ENCODE measurements at regions not wholly inside any gene's neighbourhood (a gene's known extent, or its start where the extent isn't known, plus 50 kb on each side); places are given as distances from the start of the nearest gene placed in this dataset.

DNA sequence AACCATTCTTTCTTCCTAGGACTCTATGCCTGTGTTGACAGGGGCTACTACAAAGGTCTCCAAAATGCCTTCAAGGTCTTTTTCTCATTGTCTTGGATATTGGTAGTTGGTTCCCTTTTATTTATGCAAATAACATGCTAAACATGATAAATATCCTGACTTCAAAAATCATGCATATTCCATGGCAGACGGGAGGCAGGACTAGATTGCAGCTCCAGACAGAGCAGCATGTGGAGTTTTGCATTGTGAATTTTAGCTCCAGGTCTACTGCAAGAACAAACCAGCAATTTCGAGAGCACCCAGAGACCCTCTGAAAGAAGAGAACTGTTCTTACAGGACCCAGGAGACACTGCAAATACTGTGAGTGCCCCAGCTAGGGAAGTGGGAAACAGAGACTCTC, 254.9 kb downstream of the RCHY1 start:
- TF ChIP-seq, protein P1, sequence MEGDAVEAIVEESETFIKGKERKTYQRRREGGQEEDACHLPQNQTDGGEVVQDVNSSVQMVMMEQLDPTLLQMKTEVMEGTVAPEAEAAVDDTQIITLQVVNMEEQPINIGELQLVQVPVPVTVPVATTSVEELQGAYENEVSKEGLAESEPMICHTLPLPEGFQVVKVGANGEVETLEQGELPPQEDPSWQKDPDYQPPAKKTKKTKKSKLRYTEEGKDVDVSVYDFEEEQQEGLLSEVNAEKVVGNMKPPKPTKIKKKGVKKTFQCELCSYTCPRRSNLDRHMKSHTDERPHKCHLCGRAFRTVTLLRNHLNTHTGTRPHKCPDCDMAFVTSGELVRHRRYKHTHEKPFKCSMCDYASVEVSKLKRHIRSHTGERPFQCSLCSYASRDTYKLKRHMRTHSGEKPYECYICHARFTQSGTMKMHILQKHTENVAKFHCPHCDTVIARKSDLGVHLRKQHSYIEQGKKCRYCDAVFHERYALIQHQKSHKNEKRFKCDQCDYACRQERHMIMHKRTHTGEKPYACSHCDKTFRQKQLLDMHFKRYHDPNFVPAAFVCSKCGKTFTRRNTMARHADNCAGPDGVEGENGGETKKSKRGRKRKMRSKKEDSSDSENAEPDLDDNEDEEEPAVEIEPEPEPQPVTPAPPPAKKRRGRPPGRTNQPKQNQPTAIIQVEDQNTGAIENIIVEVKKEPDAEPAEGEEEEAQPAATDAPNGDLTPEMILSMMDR (IDR thresholded peaks at IDR 0.05), result no peak
- no peak for TF ChIP-seq POLR2A (IDR thresholded peaks at IDR 0.05)

Measured in right lobe of liver (tissue), 4 donors.